ENCODE measurements at regions not wholly inside any gene's neighbourhood (a gene's known extent, or its start where the extent isn't known, plus 50 kb on each side); places are given as distances from the start of the nearest gene placed in this dataset.

DNA sequence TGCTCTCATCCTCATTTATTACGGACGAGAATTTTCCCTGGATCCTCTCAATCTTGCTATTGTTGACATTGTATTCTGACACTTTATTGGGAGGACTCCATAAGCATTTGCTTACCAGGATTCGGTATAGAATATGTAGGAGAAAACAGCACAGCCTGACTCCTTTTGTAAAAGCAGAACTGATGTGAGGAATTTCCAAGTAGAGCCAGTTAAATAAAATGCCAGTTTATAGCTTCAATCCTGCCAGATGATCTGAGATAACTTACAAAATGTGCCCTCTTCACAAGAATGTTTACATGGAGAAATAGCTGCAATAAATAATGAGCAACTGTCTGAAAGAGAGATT lies 332.9 kb upstream of the PRICKLE1 start:
- WGBS, 2 donors, result 56 to 69% methylated on average over 3 of the region's 3 CpGs
- TF ChIP-seq, protein P1, sequence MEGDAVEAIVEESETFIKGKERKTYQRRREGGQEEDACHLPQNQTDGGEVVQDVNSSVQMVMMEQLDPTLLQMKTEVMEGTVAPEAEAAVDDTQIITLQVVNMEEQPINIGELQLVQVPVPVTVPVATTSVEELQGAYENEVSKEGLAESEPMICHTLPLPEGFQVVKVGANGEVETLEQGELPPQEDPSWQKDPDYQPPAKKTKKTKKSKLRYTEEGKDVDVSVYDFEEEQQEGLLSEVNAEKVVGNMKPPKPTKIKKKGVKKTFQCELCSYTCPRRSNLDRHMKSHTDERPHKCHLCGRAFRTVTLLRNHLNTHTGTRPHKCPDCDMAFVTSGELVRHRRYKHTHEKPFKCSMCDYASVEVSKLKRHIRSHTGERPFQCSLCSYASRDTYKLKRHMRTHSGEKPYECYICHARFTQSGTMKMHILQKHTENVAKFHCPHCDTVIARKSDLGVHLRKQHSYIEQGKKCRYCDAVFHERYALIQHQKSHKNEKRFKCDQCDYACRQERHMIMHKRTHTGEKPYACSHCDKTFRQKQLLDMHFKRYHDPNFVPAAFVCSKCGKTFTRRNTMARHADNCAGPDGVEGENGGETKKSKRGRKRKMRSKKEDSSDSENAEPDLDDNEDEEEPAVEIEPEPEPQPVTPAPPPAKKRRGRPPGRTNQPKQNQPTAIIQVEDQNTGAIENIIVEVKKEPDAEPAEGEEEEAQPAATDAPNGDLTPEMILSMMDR (IDR thresholded peaks at IDR 0.05; ENCODE audit: control extremely low read depth, extremely low read depth), result no peak
- H3K27me3 ChIP-seq (ENCODE audit: control insufficient read depth in 3 of 3, insufficient read depth in 3 of 3, low read length in 2 of 3), result no peaks in the 10 kb centered on the region
- no peak overlapping the region for H3K9ac ChIP-seq (ENCODE audit: insufficient read depth in 1 of 2, low read length in 2 of 2)
- no peaks in the 10 kb centered on the region for H3K9me3 ChIP-seq (ENCODE audit: control insufficient read depth in 4 of 4, insufficient read depth in 3 of 4, low read length in 3 of 4)
- DNase-seq, result peak in 1 of 3 donors; percentile 22
- H3K27ac ChIP-seq (ENCODE audit: low read depth in 1 of 2, low read length in 1 of 2), result no peak overlapping the region
- no peak overlapping the region for H3K4me3 ChIP-seq
- ATAC-seq (ENCODE audit: insufficient read depth, low FRiP score), result no peak
- H3K4me1 ChIP-seq (ENCODE audit: control insufficient read depth in 5 of 5, insufficient read depth in 5 of 5, low read length in 5 of 5), result peaks cover 0 to 32% (median 12%) of the 10 kb centered on the region in 5 donors
- no peaks in the 10 kb centered on the region for H3K36me3 ChIP-seq (ENCODE audit: control insufficient read depth in 4 of 4, insufficient read depth in 4 of 4, low read length in 4 of 4)

DNA sequence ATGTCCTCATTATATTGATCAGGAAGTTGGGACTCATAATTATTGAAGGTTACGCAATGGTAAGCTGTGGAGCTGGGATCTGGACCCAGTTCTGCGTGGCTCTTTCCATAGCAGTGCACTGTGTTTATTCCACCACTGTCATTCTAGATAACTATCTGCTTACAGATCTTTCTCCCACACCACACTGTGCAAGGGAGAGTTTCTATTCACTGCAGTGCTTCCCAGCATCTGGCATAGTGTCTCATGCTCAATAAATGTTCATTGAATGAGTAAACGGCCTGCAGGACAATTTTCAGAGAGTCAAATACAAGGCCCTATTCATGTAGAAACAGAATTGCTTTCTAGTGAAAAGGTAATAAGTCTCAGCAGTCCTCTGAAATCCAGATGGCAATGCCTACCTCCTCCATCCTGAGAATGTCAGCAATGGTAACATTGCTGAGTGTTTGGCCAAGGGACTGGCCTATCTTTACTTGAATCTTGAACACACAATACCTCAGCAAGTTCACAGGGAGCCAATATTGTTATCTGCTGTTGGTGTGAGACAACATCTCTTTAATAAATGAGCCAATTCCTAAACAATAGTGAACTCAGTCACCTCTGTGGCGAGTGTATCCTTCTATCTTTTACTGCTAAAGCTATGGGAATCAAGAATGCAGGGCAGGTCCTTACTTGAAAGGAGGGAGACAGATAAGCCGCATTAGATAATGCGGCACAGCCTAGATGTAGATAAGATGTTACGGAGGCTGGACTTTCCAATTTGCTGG lies 332.4 kb upstream of the PRICKLE1 start:
- no peaks in the 10 kb centered on the region for H3K9me3 ChIP-seq (ENCODE audit: control insufficient read depth in 4 of 4, insufficient read depth in 3 of 4, low read length in 3 of 4)
- 63 to 76% methylated on average over 7 of the region's 7 CpGs for WGBS, 2 donors
- ATAC-seq (ENCODE audit: insufficient read depth, low FRiP score) (no peak), DNase-seq (peak in 1 of 3 donors; percentile 29)
- peaks cover 0 to 32% (median 12%) of the 10 kb centered on the region in 5 donors for H3K4me1 ChIP-seq (ENCODE audit: control insufficient read depth in 5 of 5, insufficient read depth in 5 of 5, low read length in 5 of 5)
- H3K9ac ChIP-seq (ENCODE audit: insufficient read depth in 1 of 2, low read length in 2 of 2), result no peak overlapping the region
- TF ChIP-seq, protein P1 (IDR thresholded peaks at IDR 0.05; ENCODE audit: control extremely low read depth, extremely low read depth), result no peak
- no peak overlapping the region for H3K4me3 ChIP-seq
- H3K27me3 ChIP-seq (ENCODE audit: control insufficient read depth in 3 of 3, insufficient read depth in 3 of 3, low read length in 2 of 3), result no peaks in the 10 kb centered on the region
- no peak overlapping the region for H3K27ac ChIP-seq (ENCODE audit: low read depth in 1 of 2, low read length in 1 of 2)
- H3K36me3 ChIP-seq (ENCODE audit: control insufficient read depth in 4 of 4, insufficient read depth in 4 of 4, low read length in 4 of 4), result no peaks in the 10 kb centered on the region

DNA sequence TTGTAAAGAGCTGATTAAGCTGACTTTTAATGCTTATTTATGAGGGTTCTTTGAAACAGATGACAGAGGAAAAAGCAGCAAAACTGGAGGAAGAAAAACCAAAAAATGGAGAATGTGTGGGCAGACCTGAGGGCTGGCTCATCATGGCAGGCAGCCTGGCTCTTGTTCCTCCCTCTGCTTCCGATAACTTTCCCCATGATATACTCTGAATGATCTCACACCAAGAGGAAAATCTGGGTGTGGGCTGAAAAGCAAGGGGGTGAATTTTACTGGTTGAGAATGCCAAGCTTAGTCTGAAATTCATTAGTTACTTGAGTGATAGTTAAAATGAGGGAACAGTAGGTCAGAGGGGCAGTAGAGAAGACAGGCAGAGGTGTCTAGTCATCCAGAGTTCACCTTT lies 330.1 kb upstream of the PRICKLE1 start:
- H3K4me3 ChIP-seq, result no peak overlapping the region
- 94 to 100% methylated on average over 1 of the region's 1 CpG for WGBS, 2 donors
- H3K9ac ChIP-seq (ENCODE audit: insufficient read depth in 1 of 2, low read length in 2 of 2), result no peak overlapping the region
- H3K4me1 ChIP-seq (ENCODE audit: control insufficient read depth in 5 of 5, insufficient read depth in 5 of 5, low read length in 5 of 5), result peaks cover 0 to 31% (median 12%) of the 10 kb centered on the region in 5 donors
- no peak for ATAC-seq (ENCODE audit: insufficient read depth, low FRiP score)
- no peaks in the 10 kb centered on the region for H3K36me3 ChIP-seq (ENCODE audit: control insufficient read depth in 4 of 4, insufficient read depth in 4 of 4, low read length in 4 of 4)
- TF ChIP-seq, protein P1 (IDR thresholded peaks at IDR 0.05; ENCODE audit: control extremely low read depth, extremely low read depth), result no peak
- no peaks in the 10 kb centered on the region for H3K27me3 ChIP-seq (ENCODE audit: control insufficient read depth in 3 of 3, insufficient read depth in 3 of 3, low read length in 2 of 3)
- no peaks in the 10 kb centered on the region for H3K9me3 ChIP-seq (ENCODE audit: control insufficient read depth in 4 of 4, insufficient read depth in 3 of 4, low read length in 3 of 4)
- H3K27ac ChIP-seq (ENCODE audit: low read depth in 1 of 2, low read length in 1 of 2), result no peak overlapping the region
- no peak for DNase-seq

DNA sequence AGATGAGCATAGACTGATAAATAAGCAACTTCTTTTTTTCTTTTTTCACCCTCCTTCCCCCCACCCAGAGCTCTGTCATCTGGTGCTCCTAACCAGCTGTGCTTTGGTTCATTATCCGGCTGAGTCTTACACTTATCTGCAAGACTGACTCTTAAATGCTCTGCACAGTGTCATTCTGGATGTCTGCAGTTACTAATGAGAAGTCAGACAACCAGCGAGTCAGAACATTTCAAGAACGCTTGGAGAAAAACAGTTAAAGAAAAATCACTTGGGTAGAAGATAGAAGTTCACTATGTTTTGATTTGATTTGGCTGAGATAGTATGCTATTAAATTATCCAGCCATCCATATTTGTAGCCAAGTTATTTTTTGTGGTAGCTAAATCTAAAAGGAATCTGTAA lies 328.9 kb upstream of the PRICKLE1 start:
- 84 to 95% methylated on average over 3 of the region's 3 CpGs for WGBS, 2 donors
- no peak overlapping the region for H3K27ac ChIP-seq (ENCODE audit: low read depth in 1 of 2, low read length in 1 of 2)
- H3K27me3 ChIP-seq (ENCODE audit: control insufficient read depth in 3 of 3, insufficient read depth in 3 of 3, low read length in 2 of 3), result no peaks in the 10 kb centered on the region
- no peaks in the 10 kb centered on the region for H3K36me3 ChIP-seq (ENCODE audit: control insufficient read depth in 4 of 4, insufficient read depth in 4 of 4, low read length in 4 of 4)
- TF ChIP-seq, protein P1 (IDR thresholded peaks at IDR 0.05; ENCODE audit: control extremely low read depth, extremely low read depth), result no peak
- no peak for ATAC-seq (ENCODE audit: insufficient read depth, low FRiP score)
- H3K9me3 ChIP-seq (ENCODE audit: control insufficient read depth in 4 of 4, insufficient read depth in 3 of 4, low read length in 3 of 4), result no peaks in the 10 kb centered on the region
- H3K4me1 ChIP-seq (ENCODE audit: control insufficient read depth in 5 of 5, insufficient read depth in 5 of 5, low read length in 5 of 5), result peaks cover 0 to 19% (median 12%) of the 10 kb centered on the region in 5 donors
- H3K9ac ChIP-seq (ENCODE audit: insufficient read depth in 1 of 2, low read length in 2 of 2), result no peak overlapping the region
- no peak overlapping the region for H3K4me3 ChIP-seq
- DNase-seq, result no peak

Measured in lung (tissue), 11 donors.